Body of pancreas (tissue), 4 donors: ENCODE measurements at regions not wholly inside any gene's neighbourhood (a gene's known extent, or its start where the extent isn't known, plus 50 kb on each side); places are given as distances from the start of the nearest gene placed in this dataset.
A peak's percentile ranks its signal among the peaks of the same experiment; 100 is the strongest.

Experiments
- ATAC-seq: fragments of 150-250 bp; one replicate; pipeline ENCODE4 v1.9.1; 2016
- DNase-seq, 4 donors: peaks; one replicate each; pipeline ENCODE4 v3.0.0-alpha.2; 2019
- H3K27ac ChIP-seq, 4 donors: fragments of 200-600 bp; sonication (generic); 1 replicate in 3 of 4; 2 replicates in 1 of 4; pipeline versions ENCODE4 v1.5.1 to v1.6.1; 2016 to 2019; ENCODE audit warnings: mild to moderate bottlenecking in 1 of 4, mixed read lengths in 1 of 4, moderate library complexity in 1 of 4
- H3K27me3 ChIP-seq, 2 donors: fragments of 200-600 bp; sonication (generic); one replicate each; pipeline ENCODE4 v1.6.0; 2016; ENCODE audit warnings: mild to moderate bottlenecking in 1 of 2
- H3K36me3 ChIP-seq, 2 donors: fragments of 200-600 bp; sonication (generic); replicated peaks in 1 of 2; 2 replicates each; pipeline ENCODE4 v1.5.1; 2016; ENCODE audit warnings: low read depth in 2 of 2; ENCODE audit not compliant: insufficient read depth in 1 of 2
- H3K4me1 ChIP-seq: fragments of 200-600 bp; sonication (generic); one replicate; pipeline ENCODE4 v1.6.0; 2016
- H3K4me3 ChIP-seq, 2 donors: fragments of 200-600 bp; sonication (generic); 1 replicate in 1 of 2; 2 replicates in 1 of 2; pipeline ENCODE4 v1.5.1; 2016 to 2019
- H3K9me3 ChIP-seq, 3 donors: fragments of 200-600 bp; sonication (generic); 1 replicate in 2 of 3; 2 replicates in 1 of 3; pipeline ENCODE4 v1.5.1; 2016
- POLR2A ChIP-seq, 3 donors: fragments of 450-650 bp; IDR thresholded peaks; one replicate each; pipeline ENCODE4 v1.6.1; 2016; ENCODE audit warnings: antibody characterized with exemption in 3 of 3, mild to moderate bottlenecking in 2 of 3
- WGBS, 2 donors: methylation state at CpG; one replicate each; pipeline ENCODE4 v1.1.5; 2017; 5-methylcytosine and 5-hydroxymethylcytosine counted together
- intact Hi-C: fragments of 100-400 bp; cut with DNase I; formaldehyde crosslinking; loops from one replicate; pipeline ENCODE4 v1.15.1; 2023
- TF ChIP-seq, protein P1 (sequence below), 7 experiments: fragments of 450-650 bp in 4 of 7; fragments of 200-600 bp in 3 of 7; sonication (generic) in 3 of 7; IDR thresholded peaks; one replicate each; pipeline ENCODE4 v1.5.1; 2016 to 2019; ENCODE audit warnings: antibody characterized with exemption in 7 of 7

DNA sequence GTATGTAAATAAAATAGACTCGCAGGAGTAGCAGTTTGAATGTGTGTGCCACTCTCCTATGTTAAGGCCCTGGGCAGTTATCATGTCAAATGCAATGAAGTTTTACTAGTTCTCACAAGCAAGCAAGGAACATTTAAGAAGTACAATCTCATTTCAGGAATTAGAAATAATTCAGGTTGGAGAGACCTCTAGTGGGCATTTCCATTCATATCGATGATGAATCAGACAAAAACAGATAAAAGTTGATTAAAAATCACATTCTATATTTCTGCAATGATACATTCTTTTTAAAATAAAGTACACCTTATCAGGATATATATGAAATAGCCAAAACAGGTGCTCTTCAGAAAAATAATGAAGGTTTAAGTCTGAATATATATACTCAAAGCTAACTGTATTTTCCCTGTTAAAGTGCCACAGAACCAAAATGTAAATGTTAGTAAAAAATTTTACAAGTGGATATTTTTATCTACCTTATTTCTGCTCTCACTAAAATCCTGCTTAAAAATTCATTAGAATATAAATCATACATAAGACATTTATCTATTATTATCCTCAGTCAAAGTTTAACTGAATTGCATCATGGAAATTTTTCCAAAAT, 492.4 kb upstream of the FRG2C start:
- intact Hi-C loops: no loop called here
- TF ChIP-seq, protein P1, sequence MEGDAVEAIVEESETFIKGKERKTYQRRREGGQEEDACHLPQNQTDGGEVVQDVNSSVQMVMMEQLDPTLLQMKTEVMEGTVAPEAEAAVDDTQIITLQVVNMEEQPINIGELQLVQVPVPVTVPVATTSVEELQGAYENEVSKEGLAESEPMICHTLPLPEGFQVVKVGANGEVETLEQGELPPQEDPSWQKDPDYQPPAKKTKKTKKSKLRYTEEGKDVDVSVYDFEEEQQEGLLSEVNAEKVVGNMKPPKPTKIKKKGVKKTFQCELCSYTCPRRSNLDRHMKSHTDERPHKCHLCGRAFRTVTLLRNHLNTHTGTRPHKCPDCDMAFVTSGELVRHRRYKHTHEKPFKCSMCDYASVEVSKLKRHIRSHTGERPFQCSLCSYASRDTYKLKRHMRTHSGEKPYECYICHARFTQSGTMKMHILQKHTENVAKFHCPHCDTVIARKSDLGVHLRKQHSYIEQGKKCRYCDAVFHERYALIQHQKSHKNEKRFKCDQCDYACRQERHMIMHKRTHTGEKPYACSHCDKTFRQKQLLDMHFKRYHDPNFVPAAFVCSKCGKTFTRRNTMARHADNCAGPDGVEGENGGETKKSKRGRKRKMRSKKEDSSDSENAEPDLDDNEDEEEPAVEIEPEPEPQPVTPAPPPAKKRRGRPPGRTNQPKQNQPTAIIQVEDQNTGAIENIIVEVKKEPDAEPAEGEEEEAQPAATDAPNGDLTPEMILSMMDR (IDR thresholded peaks at IDR 0.05): peak in 4 of 7 experiments; percentile 25 to 35 (median 30)
- TF ChIP-seq POLR2A (IDR thresholded peaks at IDR 0.05): no peak
- no peak overlapping the region for H3K27ac ChIP-seq
- 8 to 19% methylated on average over 2 of the region's 2 CpGs for WGBS, 2 donors
- no peaks in the 10 kb centered on the region for H3K9me3 ChIP-seq
- H3K27me3 ChIP-seq: no peaks in the 10 kb centered on the region
- no peaks in the 10 kb centered on the region for H3K4me1 ChIP-seq
- no peak for ATAC-seq
- H3K36me3 ChIP-seq: no peaks in the 10 kb centered on the region
- DNase-seq: no peak
- no peak overlapping the region for H3K4me3 ChIP-seq

DNA sequence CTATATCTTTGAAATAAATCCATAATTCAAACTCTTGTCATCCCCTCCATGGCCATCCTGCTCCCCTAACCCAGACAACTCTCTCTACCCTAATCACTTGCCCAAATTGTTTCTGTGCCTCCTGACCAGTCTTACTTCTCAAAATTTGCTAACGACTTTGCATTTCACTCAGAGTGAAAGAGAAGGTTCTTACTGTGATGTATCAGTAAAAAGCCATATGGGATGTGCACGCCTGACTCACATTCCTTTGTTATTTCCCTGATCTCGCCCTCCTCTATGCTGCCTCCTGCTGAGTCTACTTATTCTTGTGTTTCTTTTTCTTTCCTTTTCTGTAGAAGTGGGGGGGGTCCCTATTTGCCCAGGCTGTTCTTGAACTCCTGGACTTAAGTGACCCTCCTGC, 487.2 kb upstream of the FRG2C start:
- H3K4me3 ChIP-seq: no peak overlapping the region
- ATAC-seq: no peak
- TF ChIP-seq, protein P1 (IDR thresholded peaks at IDR 0.05): no peak
- no peak for TF ChIP-seq POLR2A (IDR thresholded peaks at IDR 0.05)
- DNase-seq: no peak
- intact Hi-C loops: no loop called here
- no peaks in the 10 kb centered on the region for H3K9me3 ChIP-seq
- H3K27me3 ChIP-seq: no peaks in the 10 kb centered on the region
- 42 to 63% methylated on average over 3 of the region's 3 CpGs for WGBS, 2 donors
- no peak overlapping the region for H3K27ac ChIP-seq
- no peaks in the 10 kb centered on the region for H3K36me3 ChIP-seq
- no peaks in the 10 kb centered on the region for H3K4me1 ChIP-seq

DNA sequence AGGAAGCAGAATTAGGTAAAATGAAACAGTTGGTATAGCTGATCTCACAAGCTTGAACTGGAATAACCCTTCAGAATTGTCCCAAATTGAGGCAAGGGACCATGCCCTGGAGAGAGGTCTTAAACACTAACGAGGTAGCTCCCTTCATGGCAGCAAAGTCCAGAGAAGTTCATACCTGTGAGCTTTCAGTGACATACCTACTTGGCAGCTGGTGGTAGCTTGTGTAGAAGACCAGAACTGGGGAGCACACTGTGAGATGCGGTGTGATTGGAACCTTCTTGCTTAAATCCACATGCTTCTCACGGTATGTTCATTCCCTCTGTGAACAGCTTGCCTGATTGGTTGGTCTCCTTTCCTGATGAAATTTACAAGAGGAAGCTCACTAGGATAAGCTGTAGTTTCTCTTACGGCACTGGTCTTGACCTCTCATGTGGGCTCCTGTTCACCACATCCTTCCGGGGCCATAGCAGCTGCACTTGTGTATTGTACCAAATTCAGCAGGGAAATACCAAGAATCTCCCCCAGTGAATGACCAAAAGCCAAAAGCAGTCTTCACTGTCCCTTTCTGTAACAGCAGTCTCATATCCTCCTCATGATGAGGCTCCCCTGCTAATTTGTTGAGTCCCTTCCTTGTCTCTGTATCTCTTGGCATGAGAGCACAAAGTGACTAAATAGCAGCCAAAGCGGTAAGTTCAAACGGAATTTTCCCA, 483.7 kb upstream of the FRG2C start:
- WGBS, 2 donors: 63 to 70% methylated on average over 7 of the region's 7 CpGs
- intact Hi-C loops: no loop called here
- H3K4me1 ChIP-seq: no peaks in the 10 kb centered on the region
- no peak overlapping the region for H3K27ac ChIP-seq
- H3K9me3 ChIP-seq: no peaks in the 10 kb centered on the region
- H3K27me3 ChIP-seq: no peaks in the 10 kb centered on the region
- no peak overlapping the region for H3K4me3 ChIP-seq
- TF ChIP-seq, protein P1 (IDR thresholded peaks at IDR 0.05): no peak
- TF ChIP-seq POLR2A (IDR thresholded peaks at IDR 0.05): no peak
- DNase-seq (no peak), ATAC-seq (no peak)
- no peaks in the 10 kb centered on the region for H3K36me3 ChIP-seq

DNA sequence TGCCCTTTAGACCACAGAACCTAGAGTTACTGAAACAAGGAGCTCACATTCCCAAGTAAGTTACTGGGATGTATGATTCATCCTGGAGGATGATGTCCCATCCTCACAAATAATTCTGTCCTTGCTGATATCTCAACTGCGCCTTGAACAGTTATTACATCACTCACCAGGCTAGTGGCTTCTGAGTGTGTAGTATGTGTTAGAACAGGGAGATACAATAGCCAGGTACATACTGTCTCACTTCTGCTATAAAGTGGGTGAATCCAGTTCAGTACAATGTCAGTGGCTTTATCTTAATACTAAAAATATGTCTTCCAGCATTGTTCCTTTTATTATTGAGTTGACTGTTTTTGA, 483.2 kb upstream of the FRG2C start:
- no peak overlapping the region for H3K4me3 ChIP-seq

More for the DNA sequence above, 483.2 kb upstream of the FRG2C start:
- H3K36me3 ChIP-seq: no peaks in the 10 kb centered on the region
- H3K27me3 ChIP-seq: no peaks in the 10 kb centered on the region
- no peak for DNase-seq
- intact Hi-C loops: no loop called here
- WGBS, 2 donors: 72 to 86% methylated on average over 1 of the region's 1 CpG
- TF ChIP-seq, protein P1 (IDR thresholded peaks at IDR 0.05): no peak
- TF ChIP-seq POLR2A (IDR thresholded peaks at IDR 0.05): no peak
- H3K4me1 ChIP-seq: no peaks in the 10 kb centered on the region
- no peak for ATAC-seq
- H3K27ac ChIP-seq: no peak overlapping the region
- no peaks in the 10 kb centered on the region for H3K9me3 ChIP-seq
